Glomerular endothelial cell (primary cell): ENCODE measurements at regions not wholly inside any gene's neighbourhood (a gene's known extent, or its start where the extent isn't known, plus 50 kb on each side); places are given as distances from the start of the nearest gene placed in this dataset.
A peak's percentile ranks its signal among the peaks of the same experiment; 100 is the strongest.

Source experiments
- DNase-seq: peaks from one replicate; pipeline ENCODE4 v3.0.0-alpha.2; 2011; ENCODE audit warnings: low read depth, low spot score; ENCODE audit errors: extremely low read depth

DNA sequence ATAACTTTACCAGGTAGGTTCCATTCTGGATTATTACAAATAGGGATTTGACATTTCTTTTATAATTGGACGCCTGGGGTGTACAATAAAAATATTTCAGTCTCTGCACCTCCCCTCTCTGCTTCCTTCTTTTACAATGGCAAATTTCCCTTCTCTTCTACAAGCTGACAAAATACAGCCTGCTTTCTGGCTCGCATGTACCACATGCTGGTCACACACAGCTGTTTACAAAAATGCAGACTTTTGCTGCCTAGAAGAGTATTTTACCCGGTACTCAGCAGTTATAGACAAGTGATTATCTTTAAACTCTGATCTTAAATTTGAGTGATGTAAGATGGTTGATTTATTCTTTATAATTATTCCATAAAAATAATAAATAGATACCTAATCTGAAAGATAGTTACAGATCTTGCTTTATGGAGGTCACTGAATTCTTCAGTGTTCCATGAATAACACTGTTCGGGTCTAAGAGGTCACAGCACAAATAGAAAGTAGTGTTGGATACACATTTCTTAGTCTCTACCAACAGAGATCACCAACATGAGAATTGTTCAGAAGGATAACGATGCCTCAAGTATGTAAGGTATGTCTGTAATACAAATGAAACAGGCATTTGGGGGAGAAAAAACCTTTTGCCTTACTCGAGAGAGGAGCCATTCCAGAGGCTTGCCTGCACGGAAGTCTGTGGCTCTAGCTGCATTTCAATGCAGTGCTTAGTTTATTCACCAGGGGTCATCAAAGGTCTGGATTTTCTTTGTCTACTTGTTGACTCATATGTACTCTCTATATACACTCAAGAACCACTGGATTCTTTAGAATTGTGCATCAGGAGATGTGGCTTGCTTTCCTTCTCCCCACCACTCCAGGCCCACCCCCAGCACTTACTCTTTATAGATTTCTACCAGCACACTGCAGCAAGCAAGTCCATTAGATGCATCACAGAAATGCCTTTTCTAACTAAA, 206.6 kb upstream of the RFX3 start:
- peak; percentile 81 for DNase-seq

- no peak for DNase-seq
Measured at GRCh38 chr9:3730511-3730922, 204.7 kb upstream of the RFX3 start.

GRCh38 chr9:3721096-3721495, 195.3 kb upstream of the RFX3 start:
- no peak for DNase-seq

- no peak for DNase-seq
Measured at GRCh38 chr9:3719286-3719685, 193.5 kb upstream of the RFX3 start.

GRCh38 chr9:3716415-3716814, 190.6 kb upstream of the RFX3 start:
- no peak for DNase-seq

- DNase-seq: peak; percentile 14
Measured at GRCh38 chr9:3708751-3709150, 182.9 kb upstream of the RFX3 start.

DNA sequence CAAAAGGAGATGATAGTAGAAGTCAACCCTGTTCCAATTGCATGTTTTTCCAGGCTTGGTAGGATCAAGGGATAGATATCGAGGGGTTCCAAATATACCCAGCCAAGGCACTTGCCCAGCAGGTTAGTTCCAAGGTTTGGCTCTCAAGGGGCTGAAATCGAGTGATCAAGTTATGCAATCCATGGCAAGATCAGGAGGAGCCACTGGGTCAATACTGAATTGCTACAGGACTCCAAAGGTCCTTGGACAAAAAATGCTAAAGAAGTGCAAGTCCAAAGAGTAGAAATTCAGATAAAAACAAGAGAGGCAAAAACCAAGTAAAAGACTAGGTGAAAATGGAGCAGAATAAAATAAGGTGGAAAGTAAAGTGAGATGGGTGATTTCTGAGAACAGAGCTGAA, 179.1 kb upstream of the RFX3 start:
- DNase-seq: no peak

DNA sequence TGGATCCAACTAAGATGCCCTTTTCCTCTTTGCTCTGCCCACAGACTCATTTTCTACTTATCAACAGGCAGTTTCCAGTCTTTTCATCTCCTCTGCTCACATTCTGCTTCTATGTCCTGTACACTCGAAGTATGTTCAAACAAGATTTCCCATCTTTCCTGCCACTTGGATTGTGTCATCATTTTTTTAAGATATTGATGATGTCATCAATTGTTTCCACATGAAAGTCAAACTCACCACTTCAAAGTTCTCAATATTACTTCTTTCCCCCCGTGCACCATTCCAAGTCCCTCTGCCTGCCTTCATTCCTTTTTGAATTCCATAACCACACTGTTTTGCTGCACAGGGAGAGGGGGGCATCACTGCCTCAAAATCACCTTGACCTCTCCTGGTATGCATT, 175.0 kb upstream of the RFX3 start:
- DNase-seq: no peak

- no peak for DNase-seq
Measured at GRCh38 chr9:3699883-3700282, 174.1 kb upstream of the RFX3 start.

DNA sequence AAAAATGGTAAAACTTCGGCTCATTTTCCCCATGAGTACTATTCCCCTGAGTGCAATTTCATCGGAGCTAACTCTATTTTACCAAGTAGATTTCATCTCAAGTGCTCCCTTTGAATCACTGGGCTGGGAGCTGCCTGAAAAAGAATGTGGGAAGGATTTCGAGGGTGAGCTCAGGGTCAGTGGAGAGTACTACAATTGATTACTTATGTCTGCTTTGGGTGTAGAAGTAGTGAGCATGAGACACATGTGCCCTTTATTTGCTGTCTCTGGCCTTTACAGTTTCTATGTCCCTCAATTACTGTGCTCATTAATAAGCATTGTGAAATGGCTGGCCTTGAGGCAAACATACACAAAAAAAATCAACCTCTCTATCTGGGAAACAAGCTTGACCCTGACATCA, 172.7 kb upstream of the RFX3 start:
- no peak for DNase-seq

DNA sequence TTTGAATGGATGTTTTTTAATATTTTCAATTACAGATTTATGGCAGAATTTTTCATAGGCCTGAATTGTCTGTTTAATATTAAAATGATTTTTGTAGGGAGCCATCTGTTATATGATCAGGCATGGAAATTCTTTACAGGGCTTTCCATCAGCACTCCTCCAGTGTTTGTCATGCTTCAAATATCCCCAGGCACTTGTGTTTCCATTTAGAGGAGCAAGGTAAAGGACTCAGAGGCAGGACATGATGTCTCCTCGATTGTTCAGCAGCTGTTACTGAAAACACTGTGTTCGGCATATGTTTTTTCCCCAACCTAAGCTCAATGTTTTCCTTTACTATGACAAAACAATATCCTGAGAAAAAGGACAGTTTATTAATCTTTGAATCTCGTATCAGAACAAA, 172.3 kb upstream of the RFX3 start:
- DNase-seq: no peak

DNA sequence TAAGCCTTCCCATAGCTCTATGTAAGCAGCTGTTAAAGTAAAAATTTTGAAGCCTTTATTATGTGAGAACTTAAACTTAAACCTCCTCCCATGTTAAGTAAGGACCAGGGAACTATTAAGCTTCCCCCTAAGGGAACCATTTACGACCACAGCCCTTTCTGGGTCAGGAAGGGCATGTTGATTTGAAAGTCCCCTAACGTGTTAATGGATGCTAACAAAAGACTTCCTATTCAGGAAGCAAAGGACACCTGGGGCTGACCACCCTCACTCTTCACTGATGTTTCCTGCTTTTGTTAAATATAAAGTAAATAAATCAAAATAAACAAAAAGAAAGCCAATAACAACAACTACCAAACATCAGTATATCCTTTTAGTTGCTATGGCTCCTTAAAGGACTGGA, 170.6 kb upstream of the RFX3 start:
- DNase-seq: no peak

- no peak for DNase-seq
Measured at GRCh38 chr9:3692606-3693005, 166.8 kb upstream of the RFX3 start.

DNA sequence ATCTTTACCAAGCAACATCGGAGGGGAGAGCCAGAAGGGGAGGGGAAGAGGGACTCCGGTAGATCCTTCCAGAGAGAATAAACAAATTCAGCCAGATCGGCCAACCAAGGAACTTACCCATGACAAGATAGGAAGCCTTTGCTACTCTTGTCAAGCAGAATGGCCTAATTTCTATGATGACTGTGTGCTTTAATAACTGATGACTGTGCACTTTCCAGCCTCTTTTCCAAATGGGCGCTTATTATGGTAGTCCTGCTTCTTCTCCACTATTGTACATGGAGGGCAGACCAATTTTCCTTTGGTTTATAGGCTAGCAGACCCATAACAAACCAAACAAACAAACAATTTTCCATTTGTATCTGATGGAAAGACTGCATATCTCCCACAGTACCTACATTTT, 163.8 kb upstream of the RFX3 start:
- no peak for DNase-seq

- DNase-seq: no peak
Measured at GRCh38 chr9:3687145-3687544, 161.3 kb upstream of the RFX3 start.

GRCh38 chr9:3682186-3682585, 156.4 kb upstream of the RFX3 start:
- no peak for DNase-seq

DNA sequence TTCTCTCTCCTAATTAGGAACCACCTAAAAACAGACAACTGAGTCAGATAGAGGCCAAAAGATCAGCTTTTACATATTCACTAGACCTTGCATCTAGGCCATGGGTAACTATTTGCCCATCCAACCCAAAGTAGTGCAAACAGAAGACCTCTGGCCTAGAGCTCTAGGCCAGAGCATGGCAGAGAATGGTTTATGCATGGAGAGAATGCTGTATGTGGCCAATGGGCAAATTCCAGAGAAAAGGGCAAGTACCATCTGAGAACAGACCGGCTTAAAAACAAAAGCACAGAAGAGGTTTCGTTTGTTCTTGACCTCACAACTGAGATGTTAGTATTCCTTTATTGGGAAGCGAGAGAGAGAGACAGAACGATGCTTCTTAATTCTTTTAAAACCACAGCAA, 151.7 kb upstream of the RFX3 start:
- no peak for DNase-seq

GRCh38 chr9:3676766-3677165, 151.0 kb upstream of the RFX3 start:
- no peak for DNase-seq

- DNase-seq: no peak
Measured at GRCh38 chr9:3675946-3676345, 150.1 kb upstream of the RFX3 start.

DNA sequence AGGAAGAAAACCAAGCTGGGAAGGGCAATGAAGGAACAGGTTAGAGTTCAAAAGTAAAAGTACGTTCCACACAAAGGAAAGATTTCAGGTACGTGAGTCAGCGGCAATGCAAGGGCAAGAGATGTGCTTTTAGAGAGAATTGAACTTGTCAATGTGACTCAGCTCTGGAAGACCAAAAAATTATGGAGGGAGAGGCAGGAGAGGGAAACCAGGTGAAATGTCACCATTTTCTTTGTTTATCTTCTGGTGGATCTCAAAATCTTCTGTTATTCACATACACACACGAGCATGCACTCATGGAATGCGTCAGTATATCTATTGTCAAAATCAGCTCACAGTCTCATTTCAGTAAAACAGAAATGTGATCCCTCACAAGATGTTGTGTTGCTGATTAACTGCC, 148.8 kb upstream of the RFX3 start:
- no peak for DNase-seq

GRCh38 chr9:3672399-3672798, 146.6 kb upstream of the RFX3 start:
- no peak for DNase-seq

- DNase-seq: no peak
Measured at GRCh38 chr9:3664044-3664443, 138.2 kb upstream of the RFX3 start.

GRCh38 chr9:3662671-3663070, 136.9 kb upstream of the RFX3 start:
- no peak for DNase-seq
